Endodermal cell (in vitro differentiated cells): ENCODE measurements at regions not wholly inside any gene's neighbourhood (a gene's known extent, or its start where the extent isn't known, plus 50 kb on each side); places are given as distances from the start of the nearest gene placed in this dataset.

Experiments
- DNase-seq: peaks from one replicate; pipeline ENCODE4 v3.0.0-alpha.2; 2017
- H3K27ac ChIP-seq: 2 replicates; pipeline ENCODE4 v1.5.1; 2013; ENCODE audit warnings: mild to moderate bottlenecking, low read depth, low read length, moderate library complexity
- H3K27me3 ChIP-seq: 2 replicates; pipeline ENCODE4 v1.6.1; 2013; ENCODE audit warnings: mild to moderate bottlenecking, low read length, moderate library complexity; ENCODE audit not compliant: insufficient read depth, control insufficient read depth, poor library complexity, severe bottlenecking
- H3K36me3 ChIP-seq: 2 replicates; pipeline ENCODE4 v1.7.0; 2013; ENCODE audit warnings: mild to moderate bottlenecking, low read length, moderate library complexity; ENCODE audit not compliant: control insufficient read depth, insufficient read depth
- H3K4me1 ChIP-seq: one replicate; pipeline ENCODE4 v1.7.0; 2013; ENCODE audit warnings: low read length; ENCODE audit not compliant: control insufficient read depth, insufficient read depth
- H3K4me3 ChIP-seq: 2 replicates; pipeline ENCODE4 v1.5.1; 2013; ENCODE audit warnings: mild to moderate bottlenecking, low read length, moderate library complexity
- H3K9ac ChIP-seq: 2 replicates; pipeline ENCODE4 v1.6.1; 2013; ENCODE audit warnings: mild to moderate bottlenecking, low read length, moderate library complexity; ENCODE audit not compliant: poor library complexity, severe bottlenecking; ENCODE audit errors: extremely low read depth
- H3K9me3 ChIP-seq: 2 replicates; pipeline ENCODE4 v1.6.1; 2013; ENCODE audit warnings: mild to moderate bottlenecking, low read length, moderate library complexity; ENCODE audit not compliant: control insufficient read depth
- H3K27ac Mint-ChIP-seq: 2 replicates; pipeline ENCODE4 v1.8.0; 2020; ENCODE audit warnings: mixed read lengths
- H3K27me3 Mint-ChIP-seq: 2 replicates; pipeline ENCODE4 v1.8.0; 2021; ENCODE audit warnings: mild to moderate bottlenecking, mixed read lengths; ENCODE audit not compliant: insufficient read depth
- H3K36me3 Mint-ChIP-seq: 2 replicates; pipeline ENCODE4 v1.8.0; 2020; ENCODE audit warnings: low read depth, mixed read lengths
- H3K4me1 Mint-ChIP-seq: 2 replicates; pipeline ENCODE4 v1.8.0; 2020; ENCODE audit warnings: mixed read lengths
- H3K4me3 Mint-ChIP-seq: 2 replicates; pipeline ENCODE4 v1.8.0; 2020; ENCODE audit warnings: mild to moderate bottlenecking, moderate library complexity, mixed read lengths
- H3K9me3 Mint-ChIP-seq: 2 replicates; pipeline ENCODE4 v1.8.0; 2020; ENCODE audit warnings: mild to moderate bottlenecking, mixed read lengths
- WGBS, 2 experiments: methylation state at CpG; one replicate each; pipeline versions ENCODE4 v1.1.5 to v1.1.7; 2013; ENCODE audit warnings: missing lambda C conversion rate in 2 of 2, mixed read lengths in 1 of 2; ENCODE audit not compliant: insufficient coverage in 1 of 2, insufficient read length in 1 of 2; 5-methylcytosine and 5-hydroxymethylcytosine counted together
- TF ChIP-seq, protein P1 (sequence below): fragments of 200-600 bp; sonication (generic); conservative IDR thresholded peaks from 2 replicates; pipeline ENCODE4 v1.5.0; 2021; ENCODE audit warnings: antibody characterized with exemption, mild to moderate bottlenecking

DNA sequence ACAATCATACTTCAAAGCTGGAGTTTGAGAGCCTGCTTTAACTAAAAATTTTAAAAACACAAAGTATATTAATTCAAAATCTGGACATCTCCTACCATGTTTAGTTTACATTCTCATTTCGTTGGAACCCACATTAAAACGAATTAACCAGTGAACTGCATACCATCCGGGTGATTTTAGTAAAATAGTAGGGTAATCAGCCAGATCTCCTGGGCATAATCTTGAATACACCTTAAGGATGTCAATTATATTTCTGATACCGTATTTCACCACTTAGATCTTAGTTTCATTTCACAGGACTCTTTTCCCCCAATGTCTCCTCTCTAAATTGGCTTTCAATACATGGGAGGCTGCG is 175.6 kb upstream of the PFKP start:
- H3K4me3 Mint-ChIP-seq = no peak overlapping the region
- 96 to 98% methylated on average over 5 of the region's 5 CpGs for WGBS, 2 experiments
- no peaks in the 10 kb centered on the region for H3K27me3 Mint-ChIP-seq
- H3K4me1 ChIP-seq = no peaks in the 10 kb centered on the region
- H3K27ac ChIP-seq = no peak overlapping the region
- no peaks in the 10 kb centered on the region for H3K9me3 ChIP-seq
- H3K27ac Mint-ChIP-seq = no peak overlapping the region
- no peak overlapping the region for H3K4me3 ChIP-seq
- no peaks in the 10 kb centered on the region for H3K36me3 Mint-ChIP-seq
- no peak overlapping the region for H3K9ac ChIP-seq
- TF ChIP-seq, protein P1, sequence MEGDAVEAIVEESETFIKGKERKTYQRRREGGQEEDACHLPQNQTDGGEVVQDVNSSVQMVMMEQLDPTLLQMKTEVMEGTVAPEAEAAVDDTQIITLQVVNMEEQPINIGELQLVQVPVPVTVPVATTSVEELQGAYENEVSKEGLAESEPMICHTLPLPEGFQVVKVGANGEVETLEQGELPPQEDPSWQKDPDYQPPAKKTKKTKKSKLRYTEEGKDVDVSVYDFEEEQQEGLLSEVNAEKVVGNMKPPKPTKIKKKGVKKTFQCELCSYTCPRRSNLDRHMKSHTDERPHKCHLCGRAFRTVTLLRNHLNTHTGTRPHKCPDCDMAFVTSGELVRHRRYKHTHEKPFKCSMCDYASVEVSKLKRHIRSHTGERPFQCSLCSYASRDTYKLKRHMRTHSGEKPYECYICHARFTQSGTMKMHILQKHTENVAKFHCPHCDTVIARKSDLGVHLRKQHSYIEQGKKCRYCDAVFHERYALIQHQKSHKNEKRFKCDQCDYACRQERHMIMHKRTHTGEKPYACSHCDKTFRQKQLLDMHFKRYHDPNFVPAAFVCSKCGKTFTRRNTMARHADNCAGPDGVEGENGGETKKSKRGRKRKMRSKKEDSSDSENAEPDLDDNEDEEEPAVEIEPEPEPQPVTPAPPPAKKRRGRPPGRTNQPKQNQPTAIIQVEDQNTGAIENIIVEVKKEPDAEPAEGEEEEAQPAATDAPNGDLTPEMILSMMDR = no peak
- H3K9me3 Mint-ChIP-seq = no peaks in the 10 kb centered on the region
- H3K27me3 ChIP-seq = no peaks in the 10 kb centered on the region
- H3K4me1 Mint-ChIP-seq = no peaks in the 10 kb centered on the region
- no peaks in the 10 kb centered on the region for H3K36me3 ChIP-seq
- DNase-seq = no peak

DNA sequence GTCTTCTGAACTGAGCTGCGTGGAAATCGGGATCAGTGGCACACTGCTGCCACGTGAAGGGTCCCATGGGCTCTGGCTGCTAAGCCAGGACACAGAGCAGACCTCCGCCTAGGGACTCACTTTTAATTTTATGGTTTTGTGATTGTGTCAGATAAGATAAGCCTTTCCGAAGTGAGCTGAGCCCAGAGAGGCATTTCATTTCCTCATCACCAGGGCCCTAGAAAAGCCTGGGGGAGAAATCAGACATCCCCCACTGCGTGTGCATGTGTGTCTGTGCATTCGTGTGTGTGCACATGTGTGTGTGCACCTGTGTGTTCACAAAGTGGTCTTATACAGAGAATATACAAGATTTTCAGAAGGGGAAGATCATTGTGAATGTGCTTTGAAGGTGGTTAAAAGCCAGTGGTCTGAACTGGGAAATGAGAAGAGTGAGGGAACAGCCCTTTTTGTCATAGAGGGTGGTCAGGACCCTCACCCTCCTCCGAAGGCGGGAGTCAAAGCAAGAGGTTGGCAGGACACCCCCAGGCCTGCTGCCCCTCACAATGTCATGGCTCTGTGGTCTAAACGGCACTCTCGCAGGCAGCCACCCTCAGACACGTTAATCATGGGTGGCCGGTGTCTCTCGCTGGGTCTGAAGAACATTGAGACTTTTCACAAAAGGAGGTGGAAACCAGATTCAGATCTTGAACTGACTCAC is 176.1 kb upstream of the PFKP start:
- H3K27me3 ChIP-seq = no peaks in the 10 kb centered on the region
- Mint-ChIP-seq H3K4me1 (no peaks in the 10 kb centered on the region), H3K27me3 (no peaks in the 10 kb centered on the region), H3K4me3 (no peak overlapping the region), H3K36me3 (no peaks in the 10 kb centered on the region), H3K27ac (no peak overlapping the region), H3K9me3 (no peaks in the 10 kb centered on the region)
- no peaks in the 10 kb centered on the region for H3K36me3 ChIP-seq
- no peak overlapping the region for H3K9ac ChIP-seq
- 82 to 87% methylated on average over 9 to 14 of the region's 14 CpGs for WGBS, 2 experiments
- TF ChIP-seq, protein P1 = no peak
- no peak for DNase-seq
- H3K9me3 ChIP-seq = no peaks in the 10 kb centered on the region
- no peaks in the 10 kb centered on the region for H3K4me1 ChIP-seq
- H3K27ac ChIP-seq = no peak overlapping the region
- H3K4me3 ChIP-seq = no peak overlapping the region

- Mint-ChIP-seq H3K27ac (no peak overlapping the region), H3K9me3 (no peaks in the 10 kb centered on the region), H3K4me1 (no peaks in the 10 kb centered on the region), H3K4me3 (no peak overlapping the region), H3K27me3 (no peaks in the 10 kb centered on the region), H3K36me3 (no peaks in the 10 kb centered on the region)
- WGBS, 2 experiments = 94 to 95% methylated on average over 10 to 23 of the region's 23 CpGs
- Histone ChIP-seq H3K9me3 (no peaks in the 10 kb centered on the region), H3K27ac (no peak overlapping the region), H3K4me1 (no peaks in the 10 kb centered on the region), H3K27me3 (no peaks in the 10 kb centered on the region), H3K36me3 (no peaks in the 10 kb centered on the region), H3K4me3 (no peak overlapping the region), H3K9ac (no peak overlapping the region)
- TF ChIP-seq, protein P1 = no peak
- DNase-seq = no peak
Observed at GRCh38 chr10:2890093-2890492, 177.3 kb upstream of the PFKP start.
